IgD-negative memory B cell (primary cell): ENCODE measurements at regions not wholly inside any gene's neighbourhood (a gene's known extent, or its start where the extent isn't known, plus 50 kb on each side); places are given as distances from the start of the nearest gene placed in this dataset.
"Not testable (repeated sequence)": the region's sequence is repeated elsewhere in the genome, so short reads cannot be mapped to it uniquely, and the experiment has no call there.

ENCODE experiments used
- H3K27ac Mint-ChIP-seq, 3 donors: one replicate each; pipeline ENCODE4 v1.8.0; 2020 to 2022; ENCODE audit warnings: mild to moderate bottlenecking in 3 of 3, mixed read lengths in 3 of 3, moderate library complexity in 1 of 3
- H3K27me3 Mint-ChIP-seq: one replicate; pipeline ENCODE4 v1.8.0; 2021; ENCODE audit warnings: mixed read lengths
- H3K36me3 Mint-ChIP-seq: one replicate; pipeline ENCODE4 v1.8.0; 2020; ENCODE audit warnings: mild to moderate bottlenecking, mixed read lengths
- H3K4me1 Mint-ChIP-seq, 3 donors: one replicate each; pipeline ENCODE4 v1.8.0; 2020 to 2022; ENCODE audit warnings: mixed read lengths in 3 of 3, mild to moderate bottlenecking in 1 of 3
- H3K4me3 Mint-ChIP-seq, 4 donors: one replicate each; pipeline ENCODE4 v1.8.0; 2020 to 2022; ENCODE audit warnings: mild to moderate bottlenecking in 4 of 4, mixed read lengths in 4 of 4, moderate library complexity in 3 of 4
- H3K9me3 Mint-ChIP-seq, 3 donors: one replicate each; pipeline ENCODE4 v1.8.0; 2020 to 2021; ENCODE audit warnings: mixed read lengths in 3 of 3, mild to moderate bottlenecking in 1 of 3

DNA sequence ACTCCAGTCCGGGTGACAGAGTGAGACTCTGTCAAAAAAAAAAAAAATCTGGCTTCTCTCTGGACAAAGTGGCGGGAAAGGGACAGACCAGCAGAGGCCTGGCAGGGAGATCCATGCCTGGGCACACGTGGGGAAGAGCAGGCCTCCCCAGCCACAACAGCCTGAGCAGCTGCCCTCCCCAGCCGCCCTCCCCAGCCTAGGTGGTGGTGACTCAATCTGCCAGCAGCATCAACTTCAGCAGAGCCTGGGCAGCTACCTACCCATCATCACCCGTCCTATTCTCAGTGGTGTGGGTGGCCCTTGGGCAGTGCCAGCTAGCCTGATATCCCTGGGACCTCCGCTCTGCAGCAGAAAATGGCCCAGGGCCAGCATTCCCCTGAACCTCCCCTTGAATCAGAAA is 612.4 kb downstream of the FBXO15 start:
- Mint-ChIP-seq H3K9me3 (peaks cover 2 to 4% (median 3%) of the 10 kb centered on the region in 3 donors), H3K4me3 (no peak overlapping the region), H3K36me3 (no peaks in the 10 kb centered on the region), H3K4me1 (no peaks in the 10 kb centered on the region), H3K27me3 (no peaks in the 10 kb centered on the region), H3K27ac (no peak overlapping the region)

DNA sequence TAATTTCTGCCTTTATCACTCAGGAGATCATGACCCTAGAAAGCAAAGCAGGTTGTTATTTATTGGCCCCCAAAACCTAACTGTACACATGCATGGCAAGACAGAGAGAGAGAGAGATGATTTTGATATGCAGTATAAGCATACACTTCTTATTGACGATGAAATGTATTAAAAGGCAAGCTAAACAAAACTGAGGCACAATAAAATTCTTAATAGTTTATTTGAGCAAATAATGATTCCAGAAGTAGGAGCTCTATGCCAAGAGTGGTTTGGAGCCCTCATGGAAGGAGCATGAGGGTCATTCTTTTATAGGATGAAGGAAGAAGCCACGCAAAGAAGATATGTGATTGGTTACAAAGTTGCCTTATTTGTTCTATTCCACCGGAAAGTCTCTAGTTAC is 616.0 kb downstream of the FBXO15 start:
- no peak overlapping the region for H3K4me3 Mint-ChIP-seq
- no peaks in the 10 kb centered on the region for H3K36me3 Mint-ChIP-seq
- H3K9me3 Mint-ChIP-seq, result peaks cover 3 to 11% (median 5%) of the 10 kb centered on the region in 3 donors

DNA sequence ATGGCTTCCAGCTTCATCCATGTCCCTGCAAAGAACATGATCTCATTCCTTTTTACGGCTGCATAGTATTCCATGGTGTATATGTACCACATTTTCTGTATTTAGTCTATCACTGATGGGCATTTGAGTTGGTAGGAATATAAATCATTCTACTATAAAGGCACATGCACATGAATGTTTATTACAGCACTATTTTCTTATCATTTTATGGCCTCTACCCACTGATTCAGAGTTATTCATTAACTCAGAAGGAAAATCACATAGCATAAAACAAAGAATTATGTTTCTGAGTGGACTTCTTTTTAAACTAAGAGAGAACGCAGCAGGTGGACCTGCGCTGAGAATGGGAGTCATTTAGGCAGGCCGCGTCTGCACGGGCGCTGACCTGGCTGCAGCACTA is 619.6 kb downstream of the FBXO15 start:
- Mint-ChIP-seq H3K4me3 (no peak overlapping the region), H3K4me1 (peaks cover 0 to 1% (median 0%) of the 10 kb centered on the region in 3 donors), H3K27ac (peak overlapping the region in 1 of 3 donors; percentile 7), H3K9me3 (peaks cover 3 to 8% (median 4%) of the 10 kb centered on the region in 3 donors), H3K27me3 (no peaks in the 10 kb centered on the region), H3K36me3 (no peaks in the 10 kb centered on the region)

More for the DNA sequence above, 616.0 kb downstream of the FBXO15 start:
- no peak overlapping the region for H3K27ac Mint-ChIP-seq
- no peaks in the 10 kb centered on the region for H3K4me1 Mint-ChIP-seq
- H3K27me3 Mint-ChIP-seq, result no peaks in the 10 kb centered on the region

DNA sequence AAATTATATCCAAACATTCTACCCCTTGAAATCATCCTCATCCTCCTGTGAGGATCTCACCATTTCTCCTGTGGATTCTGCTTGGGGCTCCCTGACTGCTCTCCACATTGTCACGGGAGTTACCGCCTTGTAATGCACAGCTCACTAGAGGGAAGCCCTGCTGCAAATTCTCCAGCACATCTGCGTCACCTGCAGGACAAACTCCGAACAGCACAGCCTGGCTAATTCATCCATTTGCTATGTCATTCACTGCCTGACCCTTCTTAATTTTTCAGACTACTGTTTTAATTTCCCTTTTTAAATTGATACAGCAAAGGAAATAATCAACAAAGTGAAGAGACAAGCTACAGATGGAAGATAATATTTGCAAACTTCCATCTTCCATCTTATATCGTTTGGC is 627.4 kb downstream of the FBXO15 start:
- no peaks in the 10 kb centered on the region for H3K36me3 Mint-ChIP-seq
- H3K9me3 Mint-ChIP-seq, result peaks cover 0 to 3% (median 1%) of the 10 kb centered on the region in 3 donors
- no peak overlapping the region for H3K4me3 Mint-ChIP-seq
- no peak overlapping the region for H3K27ac Mint-ChIP-seq
- no peaks in the 10 kb centered on the region for H3K4me1 Mint-ChIP-seq
- no peaks in the 10 kb centered on the region for H3K27me3 Mint-ChIP-seq

DNA sequence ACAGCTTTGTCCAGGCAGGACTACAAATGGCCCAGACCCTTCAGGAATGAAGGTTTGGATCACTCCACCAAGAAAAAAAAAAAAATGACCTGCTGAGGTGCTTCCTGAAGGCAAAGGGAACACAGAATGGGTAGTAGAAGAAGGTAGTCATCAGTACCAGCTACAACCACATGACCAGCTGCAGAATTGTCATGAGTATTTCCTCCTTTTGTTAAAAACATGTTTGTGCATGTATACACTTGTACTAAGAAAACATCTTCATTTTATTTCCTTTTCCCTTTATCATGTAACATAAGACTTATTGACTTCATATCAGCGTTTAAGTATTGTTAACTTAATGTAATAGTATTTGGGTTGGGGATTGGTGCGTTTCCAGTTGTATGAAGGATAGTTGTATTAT is 631.6 kb downstream of the FBXO15 start:
- H3K4me3 Mint-ChIP-seq, H3K27me3 Mint-ChIP-seq, H3K27ac Mint-ChIP-seq, H3K4me1 Mint-ChIP-seq, H3K36me3 Mint-ChIP-seq, H3K9me3 Mint-ChIP-seq: not testable (repeated sequence)

DNA sequence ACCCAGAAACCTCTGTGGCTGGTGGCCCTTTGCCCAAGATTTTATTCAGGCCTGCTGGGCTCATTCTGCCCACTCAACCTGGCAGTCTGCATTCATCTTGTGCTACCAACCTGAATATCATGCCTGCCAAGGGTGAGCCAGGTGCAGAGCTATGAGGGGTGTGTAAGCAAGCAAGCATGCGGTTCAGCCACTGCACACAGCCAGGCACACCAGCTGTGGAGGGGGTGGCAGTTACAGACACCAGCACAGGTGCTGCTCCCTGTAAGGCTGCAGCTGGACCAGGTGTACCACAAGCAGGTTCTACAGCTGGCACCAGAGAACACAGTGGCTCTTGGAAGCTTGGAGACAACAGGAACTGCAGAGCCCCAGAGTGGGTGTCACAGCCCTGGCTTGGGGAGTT is 633.2 kb downstream of the FBXO15 start:
- no peaks in the 10 kb centered on the region for H3K4me1 Mint-ChIP-seq
- H3K4me3 Mint-ChIP-seq, result no peak overlapping the region
- no peaks in the 10 kb centered on the region for H3K27me3 Mint-ChIP-seq
- H3K27ac Mint-ChIP-seq, result no peak overlapping the region
- H3K36me3 Mint-ChIP-seq, result no peaks in the 10 kb centered on the region
- peaks cover 0 to 4% (median 0%) of the 10 kb centered on the region in 3 donors for H3K9me3 Mint-ChIP-seq

DNA sequence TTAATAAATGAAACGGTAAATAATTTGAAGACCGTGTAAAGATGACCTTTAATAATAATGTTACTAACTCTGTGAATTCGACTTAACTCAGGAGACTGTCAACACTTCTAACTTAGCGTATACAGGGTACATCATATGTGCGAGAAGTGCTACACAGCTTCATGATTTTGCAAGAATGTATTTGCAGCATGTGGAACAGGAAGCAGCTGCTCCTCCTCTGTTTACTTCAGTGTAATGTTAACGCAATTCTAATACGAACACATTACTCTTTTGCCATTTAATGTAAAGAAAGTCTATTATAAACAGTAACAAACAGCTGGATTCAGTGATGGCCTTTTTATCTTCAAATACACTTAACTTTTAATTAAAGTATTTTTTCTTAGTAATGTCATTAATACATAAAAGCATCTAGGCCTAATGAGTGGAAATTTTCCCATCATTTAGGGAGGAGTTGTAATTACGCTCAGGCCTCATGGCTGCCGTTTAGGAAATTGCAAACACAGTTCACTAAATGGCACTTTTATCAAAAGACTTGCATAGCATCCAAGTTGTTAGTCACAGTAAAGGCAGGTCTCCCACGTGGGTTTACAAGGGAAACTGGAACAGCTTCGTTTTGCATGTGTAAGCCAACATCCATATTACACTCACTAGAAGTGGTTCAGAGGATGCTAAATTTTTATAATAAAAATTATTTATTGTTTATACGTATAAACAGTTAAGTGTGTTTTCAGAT is 635.7 kb downstream of the FBXO15 start:
- Mint-ChIP-seq H3K36me3 (no peaks in the 10 kb centered on the region), H3K27ac (no peak overlapping the region), H3K4me3 (no peak overlapping the region), H3K4me1 (no peaks in the 10 kb centered on the region), H3K9me3 (peaks cover 0 to 4% (median 4%) of the 10 kb centered on the region in 3 donors), H3K27me3 (no peaks in the 10 kb centered on the region)

DNA sequence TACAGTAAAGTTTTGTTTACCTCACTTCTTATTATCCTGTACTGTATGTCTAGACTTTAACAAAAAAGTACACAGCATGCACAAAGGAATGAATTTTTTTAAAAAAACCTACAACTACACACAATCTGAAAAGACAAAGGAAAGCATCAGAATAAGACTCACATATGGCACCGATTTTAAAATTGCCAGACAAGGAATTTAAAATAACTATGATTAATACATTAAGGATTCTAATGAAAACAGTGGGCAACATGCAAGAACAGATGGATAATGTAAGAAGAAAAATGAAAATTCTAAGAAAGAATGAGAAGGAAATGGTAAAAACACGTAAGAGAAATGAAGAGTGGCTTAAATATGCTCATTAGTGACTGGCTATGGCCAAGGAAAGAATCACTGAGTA is 638.2 kb downstream of the FBXO15 start:
- Mint-ChIP-seq H3K4me1 (no peaks in the 10 kb centered on the region), H3K27ac (no peak overlapping the region), H3K9me3 (peaks cover 0 to 4% (median 4%) of the 10 kb centered on the region in 3 donors), H3K4me3 (peak overlapping the region in 1 of 4 donors; percentile 4), H3K36me3 (no peaks in the 10 kb centered on the region), H3K27me3 (no peaks in the 10 kb centered on the region)

DNA sequence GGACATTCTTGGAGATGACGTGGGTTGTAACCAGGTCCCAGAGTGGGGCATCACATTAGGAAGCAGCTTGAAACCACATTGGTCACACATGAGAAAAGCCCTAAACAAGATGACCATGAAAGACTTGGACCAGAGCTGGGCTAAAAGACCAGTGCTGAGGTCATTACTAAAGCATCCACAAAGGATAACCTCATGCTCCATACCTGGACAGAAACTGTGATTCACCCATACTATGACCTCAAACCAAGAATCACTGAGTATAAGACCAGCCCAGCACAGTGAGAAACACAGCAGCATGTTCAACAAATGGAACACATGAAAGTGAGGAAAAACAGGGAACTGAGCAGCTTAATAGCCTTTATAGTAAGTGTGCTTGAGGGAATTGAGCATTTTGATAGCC is 635.5 kb upstream of the NETO1 start:
- Mint-ChIP-seq H3K27ac (no peak overlapping the region), H3K36me3 (no peaks in the 10 kb centered on the region), H3K4me3 (no peak overlapping the region), H3K4me1 (no peaks in the 10 kb centered on the region), H3K9me3 (peaks cover 0 to 2% (median 1%) of the 10 kb centered on the region in 3 donors), H3K27me3 (no peaks in the 10 kb centered on the region)

DNA sequence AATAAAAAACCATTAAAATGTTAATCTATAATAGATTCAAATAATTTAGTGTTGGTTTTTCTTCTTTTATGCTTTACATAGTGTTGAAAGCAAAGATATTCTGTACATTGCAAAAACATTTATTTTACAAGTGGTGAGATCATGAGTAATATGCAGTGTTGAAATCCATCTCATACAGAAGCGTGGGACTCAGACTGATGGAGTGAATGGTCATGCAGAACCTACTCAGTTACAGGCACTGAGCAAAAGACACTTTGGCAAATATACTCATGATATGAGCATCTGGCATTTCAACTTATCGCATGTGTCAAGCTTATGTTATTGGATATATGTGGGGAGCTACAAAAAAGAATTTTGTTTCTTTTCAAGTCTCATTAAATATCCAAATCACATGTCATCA is 620.2 kb upstream of the NETO1 start:
- no peaks in the 10 kb centered on the region for H3K4me1 Mint-ChIP-seq

DNA sequence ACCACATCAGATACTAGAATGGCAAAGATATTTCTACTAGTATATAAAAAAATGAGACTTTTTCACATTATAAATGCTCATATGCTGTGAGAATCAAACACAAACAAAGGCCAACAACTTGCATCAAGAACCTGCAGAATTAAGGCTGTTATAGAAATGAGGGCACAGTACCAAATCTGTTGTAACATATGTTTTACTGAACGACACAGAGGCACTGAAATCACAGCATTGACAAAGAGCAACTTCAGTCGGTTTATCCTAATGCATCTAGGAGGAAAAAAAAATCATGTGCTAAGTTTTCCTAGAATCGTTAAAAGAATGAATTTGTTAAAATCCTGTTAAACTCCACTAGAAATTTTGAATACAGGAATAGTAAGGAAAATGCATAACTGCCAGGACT is 617.4 kb upstream of the NETO1 start:
- H3K4me3 Mint-ChIP-seq, result no peak overlapping the region
- H3K36me3 Mint-ChIP-seq, result no peaks in the 10 kb centered on the region
- H3K27me3 Mint-ChIP-seq, result no peaks in the 10 kb centered on the region
- no peak overlapping the region for H3K27ac Mint-ChIP-seq
- H3K4me1 Mint-ChIP-seq, result no peaks in the 10 kb centered on the region
- no peaks in the 10 kb centered on the region for H3K9me3 Mint-ChIP-seq

More for the DNA sequence above, 620.2 kb upstream of the NETO1 start:
- no peaks in the 10 kb centered on the region for H3K36me3 Mint-ChIP-seq
- H3K4me3 Mint-ChIP-seq, result no peak overlapping the region
- no peaks in the 10 kb centered on the region for H3K27me3 Mint-ChIP-seq
- H3K9me3 Mint-ChIP-seq, result no peaks in the 10 kb centered on the region
- no peak overlapping the region for H3K27ac Mint-ChIP-seq

DNA sequence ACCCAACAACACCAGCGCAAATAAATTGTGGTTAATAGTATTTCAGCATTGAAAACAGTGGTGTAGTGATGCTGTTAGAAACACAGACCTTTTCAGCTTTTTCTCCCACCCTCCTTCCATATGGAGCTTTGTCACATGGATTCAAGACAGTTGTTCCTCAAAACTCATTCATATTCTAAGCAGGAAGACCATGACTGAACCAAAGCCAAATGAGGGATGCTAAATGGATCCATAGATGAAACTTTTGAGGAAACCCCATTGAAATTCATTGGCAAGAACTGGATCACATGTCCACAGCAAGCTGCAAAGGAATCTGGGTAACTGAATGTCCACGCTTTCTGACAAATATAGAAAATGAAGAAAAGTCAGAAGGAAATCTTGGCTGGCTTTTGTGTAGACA is 615.1 kb upstream of the NETO1 start:
- no peak overlapping the region for H3K4me3 Mint-ChIP-seq
- H3K9me3 Mint-ChIP-seq, result no peaks in the 10 kb centered on the region
- no peak overlapping the region for H3K27ac Mint-ChIP-seq
- no peaks in the 10 kb centered on the region for H3K36me3 Mint-ChIP-seq
- no peaks in the 10 kb centered on the region for H3K27me3 Mint-ChIP-seq
- H3K4me1 Mint-ChIP-seq, result no peaks in the 10 kb centered on the region

DNA sequence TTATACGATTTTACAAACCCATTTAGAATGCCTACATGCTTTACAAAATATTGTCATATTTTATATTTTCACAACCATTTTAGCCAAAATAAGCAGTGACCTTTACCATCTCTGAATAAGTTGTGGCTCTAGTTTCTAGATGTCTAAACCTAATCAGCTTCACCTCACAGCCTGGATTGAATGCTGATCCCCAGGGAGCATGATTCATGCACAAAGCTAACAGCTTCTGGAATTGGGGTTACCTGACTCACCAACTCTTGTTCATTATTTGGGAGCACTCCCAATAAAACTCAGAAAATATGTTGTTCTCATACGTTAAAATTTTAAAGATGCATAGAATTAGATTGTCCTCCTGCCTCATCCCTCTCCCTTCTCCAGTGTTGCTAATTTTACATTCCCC is 611.7 kb upstream of the NETO1 start:
- Mint-ChIP-seq H3K4me1 (no peaks in the 10 kb centered on the region), H3K4me3 (no peak overlapping the region), H3K9me3 (peaks cover 2 to 4% (median 3%) of the 10 kb centered on the region in 3 donors), H3K36me3 (no peaks in the 10 kb centered on the region), H3K27me3 (no peaks in the 10 kb centered on the region), H3K27ac (no peak overlapping the region)

DNA sequence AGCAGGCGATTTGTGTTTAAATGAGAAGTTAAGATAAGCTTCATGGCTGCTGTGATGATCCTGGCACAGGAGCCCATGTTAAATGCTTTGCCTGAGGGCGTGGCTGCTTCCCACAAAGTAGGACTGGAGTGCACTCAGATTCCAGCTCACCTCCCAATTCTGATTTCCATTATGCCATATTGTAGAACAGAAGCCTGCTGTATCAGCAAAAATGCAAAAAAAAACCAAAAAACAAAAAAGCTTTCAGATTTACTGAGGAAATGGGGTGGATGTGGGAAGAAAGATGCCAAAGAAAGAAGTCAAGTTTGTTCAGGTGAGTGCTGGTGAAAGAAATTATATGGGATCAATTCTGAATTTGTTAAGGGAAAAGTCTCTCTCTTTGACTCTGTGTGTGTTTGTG is 610.4 kb upstream of the NETO1 start:
- Mint-ChIP-seq H3K27me3 (no peaks in the 10 kb centered on the region), H3K36me3 (no peaks in the 10 kb centered on the region), H3K4me1 (no peaks in the 10 kb centered on the region), H3K4me3 (no peak overlapping the region), H3K9me3 (peaks cover 2 to 4% (median 3%) of the 10 kb centered on the region in 3 donors), H3K27ac (no peak overlapping the region)

DNA sequence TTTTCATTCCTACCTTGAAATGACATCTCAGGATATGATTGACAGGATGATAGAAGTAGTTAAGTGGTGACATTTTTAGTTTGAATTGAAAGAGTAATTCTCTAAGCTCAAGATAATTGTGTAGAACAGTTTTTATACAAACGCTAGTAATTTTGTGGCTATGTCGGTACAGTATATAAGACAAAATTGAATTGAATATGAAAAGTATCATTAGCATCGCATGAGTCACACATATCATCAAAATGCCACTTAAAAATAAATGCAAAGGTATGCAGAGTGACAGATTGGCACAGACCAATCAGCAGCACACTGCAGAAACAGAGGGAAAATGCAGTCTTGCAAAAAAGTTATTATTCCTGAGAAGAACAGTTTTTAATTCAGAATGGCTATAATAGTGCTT is 608.2 kb upstream of the NETO1 start:
- H3K27me3 Mint-ChIP-seq, result no peaks in the 10 kb centered on the region
- no peaks in the 10 kb centered on the region for H3K4me1 Mint-ChIP-seq
- no peaks in the 10 kb centered on the region for H3K36me3 Mint-ChIP-seq
- no peak overlapping the region for H3K4me3 Mint-ChIP-seq
- peaks cover 2 to 6% (median 3%) of the 10 kb centered on the region in 3 donors for H3K9me3 Mint-ChIP-seq
- H3K27ac Mint-ChIP-seq, result no peak overlapping the region

DNA sequence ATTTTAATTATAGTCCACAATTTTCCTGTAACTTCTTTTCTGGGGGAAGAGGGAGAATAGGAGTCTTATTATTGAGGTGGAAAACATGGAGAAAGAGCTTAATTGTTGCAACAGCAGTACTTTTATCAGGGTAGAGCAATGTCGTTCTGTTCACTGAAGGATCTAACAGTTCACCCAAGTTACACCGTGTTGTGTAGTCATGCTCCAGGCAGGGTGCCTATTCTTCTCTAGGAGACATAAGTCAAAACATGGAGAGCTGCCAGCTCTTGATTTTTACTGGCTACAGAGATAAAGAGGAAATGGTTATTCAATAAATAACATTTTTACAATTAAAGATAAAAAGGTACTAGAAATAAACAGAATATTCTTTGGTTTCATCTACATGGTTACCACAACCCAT is 594.3 kb upstream of the NETO1 start:
- Mint-ChIP-seq H3K4me1 (peaks cover 0 to 1% (median 0%) of the 10 kb centered on the region in 3 donors), H3K27me3 (no peaks in the 10 kb centered on the region), H3K27ac (no peak overlapping the region), H3K9me3 (peaks cover 0 to 6% (median 4%) of the 10 kb centered on the region in 3 donors), H3K36me3 (no peaks in the 10 kb centered on the region), H3K4me3 (no peak overlapping the region)
